ENCODE measurements at regions not wholly inside any gene's neighbourhood (a gene's known extent, or its start where the extent isn't known, plus 50 kb on each side); places are given as distances from the start of the nearest gene placed in this dataset.

- TF ChIP-seq REST (IDR thresholded peaks at IDR 0.05; ENCODE audit: insufficient read depth in 1 of 2, low read depth in 2 of 2, low read length in 2 of 2) (no peak), TAF1 (IDR thresholded peaks at IDR 0.05; ENCODE audit: borderline replicate concordance, insufficient read depth, low read length) (no peak), POLR2AphosphoS5 (IDR thresholded peaks at IDR 0.05; ENCODE audit: low read depth, low read length) (no peak), SIN3A (IDR thresholded peaks at IDR 0.05; ENCODE audit: borderline replicate concordance, insufficient read depth, low read length) (no peak), FOXP2 (optimal IDR thresholded peaks at IDR 0.05; ENCODE audit: borderline replicate concordance, extremely low read depth, extremely low read length, insufficient read depth) (no peak)
Measured at GRCh38 chr6:170135821-170136471, 154.9 kb downstream of the DLL1 start.

GRCh38 chr6:170135461-170135820 lies 155.4 kb downstream of the DLL1 start:
- TF ChIP-seq SIN3A (IDR thresholded peaks at IDR 0.05; ENCODE audit: borderline replicate concordance, insufficient read depth, low read length) = no peak
- TF ChIP-seq FOXP2 (optimal IDR thresholded peaks at IDR 0.05; ENCODE audit: borderline replicate concordance, extremely low read depth, extremely low read length, insufficient read depth) = no peak
- no peak for TF ChIP-seq TAF1 (IDR thresholded peaks at IDR 0.05; ENCODE audit: borderline replicate concordance, insufficient read depth, low read length)
- TF ChIP-seq REST (IDR thresholded peaks at IDR 0.05; ENCODE audit: insufficient read depth in 1 of 2, low read depth in 2 of 2, low read length in 2 of 2) = no peak

GRCh38 chr6:170134471-170135440 lies 156.1 kb downstream of the DLL1 start:
- TF ChIP-seq TAF1 (IDR thresholded peaks at IDR 0.05; ENCODE audit: borderline replicate concordance, insufficient read depth, low read length) (no peak), POLR2AphosphoS5 (IDR thresholded peaks at IDR 0.05; ENCODE audit: low read depth, low read length) (no peak), SIN3A (IDR thresholded peaks at IDR 0.05; ENCODE audit: borderline replicate concordance, insufficient read depth, low read length) (no peak), FOXP2 (optimal IDR thresholded peaks at IDR 0.05; ENCODE audit: borderline replicate concordance, extremely low read depth, extremely low read length, insufficient read depth) (no peak), REST (IDR thresholded peaks at IDR 0.05; ENCODE audit: insufficient read depth in 1 of 2, low read depth in 2 of 2, low read length in 2 of 2) (no peak)

- TF ChIP-seq POLR2AphosphoS5 (IDR thresholded peaks at IDR 0.05; ENCODE audit: low read depth, low read length) (no peak), TAF1 (IDR thresholded peaks at IDR 0.05; ENCODE audit: borderline replicate concordance, insufficient read depth, low read length) (no peak), FOXP2 (optimal IDR thresholded peaks at IDR 0.05; ENCODE audit: borderline replicate concordance, extremely low read depth, extremely low read length, insufficient read depth) (no peak), SIN3A (IDR thresholded peaks at IDR 0.05; ENCODE audit: borderline replicate concordance, insufficient read depth, low read length) (no peak), REST (IDR thresholded peaks at IDR 0.05; ENCODE audit: insufficient read depth in 1 of 2, low read depth in 2 of 2, low read length in 2 of 2) (no peak)
Measured at GRCh38 chr6:170134031-170134470, 156.8 kb downstream of the DLL1 start.
